CD4-positive, alpha-beta T cell (primary cell): ENCODE measurements at regions not wholly inside any gene's neighbourhood (a gene's known extent, or its start where the extent isn't known, plus 50 kb on each side); places are given as distances from the start of the nearest gene placed in this dataset.

Source experiments
- ATAC-seq: fragments of 200-7000 bp; cut with Tn5 transposase; one replicate; pipeline ENCODE4 v1.10.0; 2022; ENCODE audit warnings: mild to moderate bottlenecking; ENCODE audit not compliant: poor library complexity
- CTCF ChIA-PET: fragments of 350-600 bp; sonication (Branson Sonifier 250); formaldehyde crosslinking; loops from one replicate; lab custom pipeline; 2021; ENCODE audit warnings: antibody characterized with exemption, inconsistent platforms; lab: Charles Lee
- POLR2A ChIA-PET: fragments of 350-600 bp; sonication (Branson Sonifier 250); formaldehyde crosslinking; loops from one replicate; lab custom pipeline; 2021; ENCODE audit warnings: antibody characterized with exemption, inconsistent platforms; lab: Charles Lee
- DNase-seq, 14 experiments: peaks; one replicate each; pipeline ENCODE4 v3.0.0-alpha.2; 2013 to 2020; ENCODE audit warnings: mixed read lengths in 2 of 14
- H3K27ac ChIP-seq, 2 donors: one replicate each; pipeline versions ENCODE4 v1.5.1 to v1.7.0; 2013; ENCODE audit warnings: low read length in 2 of 2, low read depth in 1 of 2, mild to moderate bottlenecking in 1 of 2
- H3K27me3 ChIP-seq, 2 experiments: 1 replicate in 1 of 2; 2 replicates in 1 of 2; pipeline versions ENCODE4 v1.6.1 to v1.7.0; 2013; ENCODE audit warnings: low read length in 2 of 2, control low read depth in 1 of 2, mild to moderate bottlenecking in 1 of 2, moderate library complexity in 1 of 2; ENCODE audit not compliant: insufficient read depth in 2 of 2, control insufficient read depth in 1 of 2
- H3K36me3 ChIP-seq: one replicate; pipeline ENCODE4 v1.6.1; 2013; ENCODE audit warnings: low read length, control low read depth; ENCODE audit not compliant: insufficient read depth
- H3K4me1 ChIP-seq: one replicate; pipeline ENCODE4 v1.6.1; 2013; ENCODE audit warnings: low read length, control low read depth; ENCODE audit not compliant: insufficient read depth
- H3K4me3 ChIP-seq: one replicate; pipeline ENCODE4 v1.5.1; 2013; ENCODE audit warnings: mild to moderate bottlenecking, low read length, moderate library complexity
- H3K9me3 ChIP-seq, 2 experiments: 1 replicate in 1 of 2; 2 replicates in 1 of 2; pipeline versions ENCODE4 v1.6.1 to v1.7.0; 2013; ENCODE audit warnings: low read length in 2 of 2, mild to moderate bottlenecking in 2 of 2, control low read depth in 1 of 2, moderate library complexity in 1 of 2; ENCODE audit not compliant: control insufficient read depth in 1 of 2, insufficient read depth in 1 of 2
- H3K27ac Mint-ChIP-seq: one replicate; pipeline ENCODE4 v1.8.0; 2020; ENCODE audit warnings: mixed read lengths
- H3K27me3 Mint-ChIP-seq: one replicate; pipeline ENCODE4 v1.8.0; 2021; ENCODE audit warnings: mixed read lengths
- H3K36me3 Mint-ChIP-seq: one replicate; pipeline ENCODE4 v1.8.0; 2021; ENCODE audit warnings: low read depth, mixed read lengths
- H3K4me1 Mint-ChIP-seq: one replicate; pipeline ENCODE4 v1.8.0; 2021; ENCODE audit warnings: low read depth, mixed read lengths
- H3K4me3 Mint-ChIP-seq: one replicate; pipeline ENCODE4 v1.8.0; 2020; ENCODE audit warnings: mild to moderate bottlenecking, mixed read lengths
- H3K9me3 Mint-ChIP-seq: one replicate; pipeline ENCODE4 v1.8.0; 2020; ENCODE audit warnings: mixed read lengths
- CTCF ChIP-seq: fragments of 200-600 bp; IDR thresholded peaks from one replicate; pipeline ENCODE4 v1.8.0; 2022; ENCODE audit warnings: antibody characterized with exemption, mild to moderate bottlenecking
- intact Hi-C, 2 experiments: fragments of 100-400 bp; cut with DNase I in 1 of 2; cut with micrococcal nuclease in 1 of 2; formaldehyde crosslinking; loops; one replicate each; pipeline versions ENCODE4 v1.15.1 to v1.9.0; 2023 to 2025; cut with DNase I, micrococcal nuclease

DNA sequence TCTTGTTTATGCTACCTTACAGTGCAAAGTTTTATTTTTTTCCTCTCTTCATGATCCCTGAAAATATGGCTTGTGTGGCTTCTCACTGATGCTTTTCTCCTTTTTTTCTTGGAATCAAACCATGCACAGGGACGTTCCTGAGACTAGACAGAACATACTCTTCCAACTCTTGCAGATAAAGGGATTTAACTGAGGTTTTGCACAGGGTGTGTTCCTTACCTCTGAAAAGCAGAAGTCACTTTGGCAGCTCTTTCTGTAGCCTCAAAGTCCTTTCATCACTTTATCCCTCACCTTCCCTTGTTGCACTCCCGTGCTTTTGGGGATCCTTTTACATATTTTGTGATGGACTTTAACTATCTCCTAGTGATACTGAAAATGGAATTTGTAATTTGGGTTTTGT is 300.1 kb downstream of the SPRY1 start:
- no peaks in the 10 kb centered on the region for H3K27me3 Mint-ChIP-seq
- no peak for TF ChIP-seq CTCF
- ATAC-seq, result no peak
- DNase-seq, result no peak
- no peaks in the 10 kb centered on the region for H3K36me3 Mint-ChIP-seq
- intact Hi-C loops, result no loop called here
- H3K9me3 Mint-ChIP-seq, result no peaks in the 10 kb centered on the region
- H3K27ac Mint-ChIP-seq, result no peak overlapping the region
- H3K4me1 ChIP-seq, result no peaks in the 10 kb centered on the region
- ChIA-PET POLR2A (no interaction called here), CTCF (no interaction called here)
- H3K27ac ChIP-seq, result no peak overlapping the region
- no peaks in the 10 kb centered on the region for H3K4me1 Mint-ChIP-seq
- H3K27me3 ChIP-seq, result no peaks in the 10 kb centered on the region
- H3K9me3 ChIP-seq, result no peaks in the 10 kb centered on the region
- no peak overlapping the region for H3K4me3 Mint-ChIP-seq
- no peaks in the 10 kb centered on the region for H3K36me3 ChIP-seq
- H3K4me3 ChIP-seq, result no peak overlapping the region

- no peak overlapping the region for H3K4me3 Mint-ChIP-seq
- DNase-seq, result no peak
- H3K9me3 ChIP-seq, result no peaks in the 10 kb centered on the region
- ChIA-PET CTCF (no interaction called here), POLR2A (no interaction called here)
- no peak for TF ChIP-seq CTCF
- no peaks in the 10 kb centered on the region for H3K36me3 ChIP-seq
- intact Hi-C loops, result no loop called here
- H3K4me1 ChIP-seq, result no peaks in the 10 kb centered on the region
- H3K9me3 Mint-ChIP-seq, result no peaks in the 10 kb centered on the region
- H3K27me3 Mint-ChIP-seq, result no peaks in the 10 kb centered on the region
- H3K27me3 ChIP-seq, result no peaks in the 10 kb centered on the region
- H3K4me3 ChIP-seq, result no peak overlapping the region
- no peak for ATAC-seq
- no peaks in the 10 kb centered on the region for H3K36me3 Mint-ChIP-seq
- no peak overlapping the region for H3K27ac ChIP-seq
- H3K4me1 Mint-ChIP-seq, result no peaks in the 10 kb centered on the region
- H3K27ac Mint-ChIP-seq, result no peak overlapping the region
Observed at GRCh38 chr4:123698556-123698955, 302.0 kb downstream of the SPRY1 start.

DNA sequence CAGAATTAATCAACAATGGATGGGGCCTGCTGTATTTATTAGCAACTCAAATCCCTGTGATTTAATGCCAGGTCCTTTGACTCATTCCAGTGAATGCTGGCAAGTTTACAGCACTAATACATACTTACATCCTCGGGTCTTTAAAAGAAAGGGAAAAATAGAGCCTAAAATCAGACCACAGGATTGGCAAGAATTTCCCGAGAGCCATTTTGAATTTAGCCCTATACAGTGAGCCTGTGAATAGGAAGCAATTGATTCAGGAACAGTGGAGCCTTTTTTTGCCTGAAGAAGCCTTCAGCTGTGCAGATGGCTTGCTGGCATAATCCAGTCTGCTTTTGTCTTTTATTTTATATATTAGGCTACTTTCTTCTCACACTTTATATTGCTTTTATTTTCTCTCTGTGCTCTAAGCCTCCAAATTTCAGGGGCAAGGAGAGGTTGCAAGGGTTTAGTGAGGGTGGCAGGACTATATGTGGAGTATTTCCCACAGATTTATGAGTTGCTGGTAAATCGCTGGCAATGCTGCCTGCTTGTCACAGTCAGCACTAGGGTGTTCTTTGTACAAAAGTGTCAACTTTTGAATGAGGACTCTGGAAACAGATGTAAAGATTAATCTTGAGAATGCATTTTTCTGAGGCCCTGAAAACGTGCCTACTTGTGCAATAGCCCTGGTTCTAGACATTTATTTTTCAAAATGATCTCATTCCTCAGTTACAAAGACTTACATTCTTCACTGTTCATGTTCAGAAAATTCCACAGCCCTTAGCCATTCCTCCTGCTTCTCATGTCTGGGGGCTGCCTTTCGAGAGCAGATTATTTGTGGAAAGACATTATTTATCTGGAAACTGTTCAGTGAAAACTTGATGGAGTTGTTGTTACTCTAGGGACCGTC is 303.5 kb downstream of the SPRY1 start:
- POLR2A ChIA-PET, result no interaction called here
- Histone ChIP-seq H3K4me3 (no peak overlapping the region), H3K36me3 (no peaks in the 10 kb centered on the region), H3K9me3 (no peaks in the 10 kb centered on the region), H3K27me3 (no peaks in the 10 kb centered on the region), H3K27ac (no peak overlapping the region), H3K4me1 (no peaks in the 10 kb centered on the region)
- DNase-seq, result no peak
- intact Hi-C loops, result no loop called here
- no peak for ATAC-seq
- no peak for TF ChIP-seq CTCF
- H3K36me3 Mint-ChIP-seq, result no peaks in the 10 kb centered on the region
- H3K27ac Mint-ChIP-seq, result no peak overlapping the region
- no peaks in the 10 kb centered on the region for H3K27me3 Mint-ChIP-seq
- H3K4me1 Mint-ChIP-seq, result no peaks in the 10 kb centered on the region
- CTCF ChIA-PET, result no interaction called here
- no peaks in the 10 kb centered on the region for H3K9me3 Mint-ChIP-seq
- H3K4me3 Mint-ChIP-seq, result no peak overlapping the region
